IMR-90 (cell line): ENCODE measurements at regions not wholly inside any gene's neighbourhood (a gene's known extent, or its start where the extent isn't known, plus 50 kb on each side); places are given as distances from the start of the nearest gene placed in this dataset.

Experiments used
- ATAC-seq: fragments of 200-7000 bp; cut with Tn5 transposase; 2 replicates; pipeline ENCODE4 v1.9.1; 2020; ENCODE audit warnings: low read depth, mild to moderate bottlenecking, moderate library complexity
- BruUV-seq: library from RNA; stranded (reverse); fragments of 400-500 nt; replicated peaks from 2 replicates; lab custom pipeline; 2021; lab: Mats Ljungman, UMichigan
- CTCF ChIA-PET: fragments of 300-600 bp; formaldehyde crosslinking; extraction: SDS; loops from one replicate; lab custom pipeline; 2021; ENCODE audit warnings: antibody characterized with exemption; lab: Yijun Ruan, JAX
- POLR2A ChIA-PET: fragments of 300-600 bp; sonication (Branson Sonifier 250); formaldehyde crosslinking; loops from one replicate; lab custom pipeline; 2022; ENCODE audit warnings: antibody characterized with exemption; ENCODE audit not compliant: unreplicated experiment; lab: Charles Lee
- DNase-seq: peaks from one replicate; pipeline ENCODE4 v3.0.0; 2013
- H2AFZ ChIP-seq: replicated peaks from 2 replicates; pipeline ENCODE3; 2013; ENCODE audit warnings: low read length, mild to moderate bottlenecking; ENCODE audit not compliant: poor library complexity
- H2AK5ac ChIP-seq: 2 replicates; pipeline ENCODE4 v1.6.1; 2013; ENCODE audit warnings: low read depth, low read length, inconsistent platforms
- H2AK9ac ChIP-seq: replicated peaks from 2 replicates; pipeline ENCODE3; 2013; ENCODE audit warnings: mild to moderate bottlenecking, low read depth, low read length, moderate library complexity; ENCODE audit not compliant: poor library complexity
- H2BK120ac ChIP-seq: 2 replicates; pipeline ENCODE4 v1.6.1; 2013; ENCODE audit warnings: low read depth, low read length, inconsistent platforms
- H2BK15ac ChIP-seq: 3 replicates; pipeline ENCODE4 v1.6.1; 2013; ENCODE audit warnings: low read depth, low read length, inconsistent platforms
- H2BK20ac ChIP-seq: 2 replicates; pipeline ENCODE4 v1.6.1; 2013; ENCODE audit warnings: low read depth, mild to moderate bottlenecking, inconsistent platforms, low read length, moderate library complexity
- H2BK5ac ChIP-seq: 2 replicates; pipeline ENCODE4 v1.6.1; 2013; ENCODE audit warnings: mild to moderate bottlenecking, low read depth, low read length, inconsistent platforms; ENCODE audit not compliant: poor library complexity, severe bottlenecking
- H3K14ac ChIP-seq: replicated peaks from 2 replicates; pipeline ENCODE4 v1.6.1; 2013; ENCODE audit warnings: low read depth, low read length, inconsistent platforms
- H3K18ac ChIP-seq: 2 replicates; pipeline ENCODE4 v1.6.1; 2013; ENCODE audit warnings: low read depth, low read length, control low read depth
- H3K23ac ChIP-seq: 2 replicates; pipeline ENCODE4 v1.6.1; 2013; ENCODE audit warnings: low read depth, low read length, inconsistent platforms
- H3K27ac ChIP-seq: 2 replicates; pipeline ENCODE4 v1.5.1; 2013; ENCODE audit warnings: mild to moderate bottlenecking, control low read depth, low read length; ENCODE audit not compliant: insufficient read depth
- H3K27me3 ChIP-seq: 2 replicates; pipeline ENCODE4 v1.6.1; 2013; ENCODE audit warnings: low read length; ENCODE audit not compliant: control insufficient read depth, insufficient read depth
- H3K36me3 ChIP-seq: 2 replicates; pipeline ENCODE4 v1.6.1; 2013; ENCODE audit warnings: low read length, mixed read lengths; ENCODE audit not compliant: control insufficient read depth, insufficient read depth
- H3K4ac ChIP-seq: 2 replicates; pipeline ENCODE4 v1.6.1; 2013; ENCODE audit warnings: low read depth, low read length, inconsistent platforms
- H3K4me1 ChIP-seq: 2 replicates; pipeline ENCODE4 v1.6.1; 2013; ENCODE audit warnings: low read length, mixed read lengths; ENCODE audit not compliant: control insufficient read depth, insufficient read depth
- H3K4me2 ChIP-seq: 2 replicates; pipeline ENCODE4 v1.6.1; 2013; ENCODE audit warnings: low read depth, mild to moderate bottlenecking, control low read depth, low read length, moderate library complexity
- H3K4me3 ChIP-seq: 2 replicates; pipeline ENCODE4 v1.5.1; 2013; ENCODE audit warnings: low read depth, mild to moderate bottlenecking, control low read depth, low read length, moderate library complexity; ENCODE audit not compliant: insufficient read depth
- H3K56ac ChIP-seq: 2 replicates; pipeline ENCODE4 v1.6.1; 2013; ENCODE audit warnings: low read length, inconsistent platforms; ENCODE audit not compliant: insufficient read depth; ENCODE audit errors: extremely low read depth
- H3K79me1 ChIP-seq, 2 experiments: 2 replicates each; pipeline ENCODE4 v1.6.1; 2013; ENCODE audit warnings: low read length in 2 of 2, inconsistent platforms in 1 of 2, low read depth in 1 of 2
- H3K9ac ChIP-seq: 2 replicates; pipeline ENCODE4 v1.6.1; 2013; ENCODE audit warnings: low read depth, low read length, control low read depth
- H3K9me1 ChIP-seq: 2 replicates; pipeline ENCODE4 v1.6.1; 2013; ENCODE audit warnings: low read length, inconsistent platforms; ENCODE audit not compliant: insufficient read depth
- H3K9me3 ChIP-seq: 2 replicates; pipeline ENCODE4 v1.6.1; 2013; ENCODE audit warnings: low read length; ENCODE audit not compliant: control insufficient read depth, insufficient read depth
- H4K20me1 ChIP-seq: 2 replicates; pipeline ENCODE4 v1.6.1; 2013; ENCODE audit warnings: low read length, inconsistent platforms; ENCODE audit not compliant: insufficient read depth
- H4K5ac ChIP-seq: 2 replicates; pipeline ENCODE4 v1.6.1; 2013; ENCODE audit warnings: mild to moderate bottlenecking, low read depth, low read length, control low read depth
- H4K8ac ChIP-seq, 2 experiments: 2 replicates each; pipeline ENCODE4 v1.6.1; 2013; ENCODE audit warnings: low read depth in 2 of 2, low read length in 2 of 2, control low read depth in 1 of 2, inconsistent platforms in 1 of 2
- H4K91ac ChIP-seq: 2 replicates; pipeline ENCODE4 v1.6.1; 2013; ENCODE audit warnings: low read depth, low read length, inconsistent platforms; ENCODE audit not compliant: insufficient read depth
- BHLHE40 ChIP-seq: fragments of 150-350 bp; IDR thresholded peaks from 2 replicates; pipeline ENCODE4 v1.6.1; 2016; ENCODE audit warnings: mild to moderate bottlenecking, low read depth, low read length
- NFE2L2 ChIP-seq: fragments of 150-350 bp; IDR thresholded peaks from 2 replicates; pipeline ENCODE4 v1.6.1; 2016; ENCODE audit warnings: low read depth, mild to moderate bottlenecking, low read length
- dilution Hi-C: fragments of 300-500 bp; cut with HindIII; formaldehyde crosslinking; loops from one replicate; pipeline ENCODE4 v1.14.3; 2018; ENCODE audit warnings: low sequenced_read_pairs; ENCODE audit not compliant: unreplicated experiment
- in situ Hi-C: fragments of 300-500 bp; cut with MboI; formaldehyde crosslinking; loops from 3 replicates; pipeline ENCODE4 v1.14.3; 2019; ENCODE audit warnings: low sequenced_read_pairs, inconsistent platforms, mixed read lengths
- intact Hi-C: fragments of 100-400 bp; cut with micrococcal nuclease; formaldehyde crosslinking; loops from 2 replicates; pipeline ENCODE4 v1.10.0; 2022

DNA sequence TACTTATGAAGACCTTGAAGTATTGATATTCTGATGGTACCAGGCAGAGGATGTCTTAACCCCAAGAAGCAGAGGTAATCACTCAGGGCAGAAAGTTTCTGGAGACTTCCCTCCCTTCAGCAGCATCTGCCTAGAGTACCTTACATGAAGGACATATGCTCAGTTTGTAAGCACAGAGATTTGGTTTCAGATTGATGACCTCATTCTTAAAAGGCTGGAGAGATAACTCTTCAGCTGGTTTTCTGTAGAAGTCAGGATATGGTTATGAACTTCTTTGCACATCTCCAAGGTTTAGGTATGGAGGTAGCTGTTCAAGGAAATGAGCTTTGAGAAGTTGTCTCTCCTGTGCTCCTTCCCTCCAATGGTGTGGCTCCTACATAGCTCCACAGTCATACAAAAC lies 148.7 kb downstream of the HHIPL2 start:
- Histone ChIP-seq H3K18ac (no peak overlapping the region), H3K56ac (no peak overlapping the region), H3K4ac (no peak overlapping the region), H4K5ac (no peak overlapping the region), H2BK15ac (no peak overlapping the region), H3K36me3 (no peaks in the 10 kb centered on the region), H3K4me2 (no peak overlapping the region), H3K27me3 (no peaks in the 10 kb centered on the region), H4K91ac (no peak overlapping the region), H3K23ac (no peak overlapping the region), H3K4me1 (no peaks in the 10 kb centered on the region), H3K27ac (no peak overlapping the region), H4K8ac (no peak overlapping the region), H2AK5ac (no peak overlapping the region), H2BK20ac (no peak overlapping the region), H3K9ac (no peak overlapping the region), H3K9me3 (no peaks in the 10 kb centered on the region), H2AK9ac (no peak overlapping the region), H3K9me1 (no peaks in the 10 kb centered on the region), H4K20me1 (no peaks in the 10 kb centered on the region), H3K79me1 (no peaks in the 10 kb centered on the region), H2BK5ac (no peak overlapping the region), H2BK120ac (no peak overlapping the region), H3K14ac (no peak overlapping the region), H3K4me3 (no peak overlapping the region), H2AFZ (no peak overlapping the region)
- ChIA-PET CTCF (no interaction called here), POLR2A (no interaction called here)
- intact Hi-C loops (no loop called here), in situ Hi-C loops (loop anchor here (10.0 kb wide), 1 partner anchor 64 kb away; no protein-coding TSS in a partner anchor), dilution Hi-C loops (no loop called here)
- BruUV-seq: no TSS peak
- TF ChIP-seq BHLHE40 (no peak), NFE2L2 (no peak)
- no peak for DNase-seq
- ATAC-seq: no peak
